ENCODE measurements at regions not wholly inside any gene's neighbourhood (a gene's known extent, or its start where the extent isn't known, plus 50 kb on each side); places are given as distances from the start of the nearest gene placed in this dataset.

DNA sequence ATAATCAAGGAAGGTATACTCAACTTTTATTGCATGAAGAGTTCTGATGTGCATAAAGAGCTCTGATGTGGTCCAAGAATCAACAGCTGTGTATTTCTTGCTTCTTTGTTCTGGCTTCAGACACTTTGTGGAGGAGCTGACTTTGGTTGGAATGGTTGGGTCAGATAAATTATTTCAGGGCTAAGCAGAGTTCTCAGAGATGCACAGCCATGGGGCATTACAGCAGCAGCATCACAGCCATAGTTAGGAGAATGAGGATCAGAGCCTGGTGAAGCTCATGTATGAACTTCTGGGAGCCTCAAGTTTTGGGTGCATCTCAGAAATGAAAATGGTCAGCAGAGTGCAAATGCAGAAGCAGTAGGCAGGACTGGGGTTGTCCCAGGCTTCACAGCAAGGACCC is 267.4 kb upstream of the RUNX1 start:
- TF ChIP-seq, protein P1, sequence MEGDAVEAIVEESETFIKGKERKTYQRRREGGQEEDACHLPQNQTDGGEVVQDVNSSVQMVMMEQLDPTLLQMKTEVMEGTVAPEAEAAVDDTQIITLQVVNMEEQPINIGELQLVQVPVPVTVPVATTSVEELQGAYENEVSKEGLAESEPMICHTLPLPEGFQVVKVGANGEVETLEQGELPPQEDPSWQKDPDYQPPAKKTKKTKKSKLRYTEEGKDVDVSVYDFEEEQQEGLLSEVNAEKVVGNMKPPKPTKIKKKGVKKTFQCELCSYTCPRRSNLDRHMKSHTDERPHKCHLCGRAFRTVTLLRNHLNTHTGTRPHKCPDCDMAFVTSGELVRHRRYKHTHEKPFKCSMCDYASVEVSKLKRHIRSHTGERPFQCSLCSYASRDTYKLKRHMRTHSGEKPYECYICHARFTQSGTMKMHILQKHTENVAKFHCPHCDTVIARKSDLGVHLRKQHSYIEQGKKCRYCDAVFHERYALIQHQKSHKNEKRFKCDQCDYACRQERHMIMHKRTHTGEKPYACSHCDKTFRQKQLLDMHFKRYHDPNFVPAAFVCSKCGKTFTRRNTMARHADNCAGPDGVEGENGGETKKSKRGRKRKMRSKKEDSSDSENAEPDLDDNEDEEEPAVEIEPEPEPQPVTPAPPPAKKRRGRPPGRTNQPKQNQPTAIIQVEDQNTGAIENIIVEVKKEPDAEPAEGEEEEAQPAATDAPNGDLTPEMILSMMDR (conservative IDR thresholded peaks at IDR 0.05; ENCODE audit: low read length), result no peak
- TF ChIP-seq EZH2phosphoT487 (IDR thresholded peaks at IDR 0.05; ENCODE audit: borderline replicate concordance, low read depth, low read length), result no peak

Data from OCI-LY7 (cell line).